ENCODE measurements at regions not wholly inside any gene's neighbourhood (a gene's known extent, or its start where the extent isn't known, plus 50 kb on each side); places are given as distances from the start of the nearest gene placed in this dataset.

DNA sequence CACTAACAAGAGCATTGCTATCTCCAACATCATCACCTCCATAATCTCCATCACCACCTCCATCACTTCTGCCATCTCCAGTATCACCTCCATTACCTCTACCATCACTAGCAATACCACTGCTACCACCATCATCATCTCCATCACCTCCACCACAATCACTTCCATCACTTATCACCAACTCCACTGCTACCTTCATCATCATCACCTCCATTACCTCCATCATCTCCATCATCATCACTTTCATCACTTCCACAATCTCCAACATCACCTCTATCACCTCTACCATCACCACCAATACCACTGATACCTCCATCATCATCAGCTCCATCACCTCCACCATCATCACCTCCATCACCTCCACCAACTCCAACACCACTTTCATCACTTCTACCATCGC, 102.4 kb upstream of the TMEM132C start:
- Histone ChIP-seq H3K9me3 (ENCODE audit: control insufficient read depth, insufficient read depth, low read length) (peaks cover 7% of the 10 kb centered on the region), H3K27ac (ENCODE audit: low read length) (no peak overlapping the region), H3K4me1 (ENCODE audit: control insufficient read depth, insufficient read depth, low read length) (no peaks in the 10 kb centered on the region), H3K27me3 (ENCODE audit: control insufficient read depth, insufficient read depth, low read length) (no peaks in the 10 kb centered on the region), H3K4me3 (ENCODE audit: low read length) (no peak overlapping the region), H3K36me3 (ENCODE audit: control insufficient read depth, insufficient read depth, low read length) (no peaks in the 10 kb centered on the region)
- Mint-ChIP-seq H3K36me3 (no peaks in the 10 kb centered on the region), H3K9me3 (peaks cover 0 to 2% of the 10 kb centered on the region in 2 donors), H3K27me3 (ENCODE audit: low read depth in 2 of 2) (peaks cover 0 to 5% of the 10 kb centered on the region in 2 donors), H3K27ac (no peak overlapping the region), H3K4me1 (no peaks in the 10 kb centered on the region), H3K4me3 (no peak overlapping the region)
- no peak for ATAC-seq
- TF ChIP-seq, protein P1, sequence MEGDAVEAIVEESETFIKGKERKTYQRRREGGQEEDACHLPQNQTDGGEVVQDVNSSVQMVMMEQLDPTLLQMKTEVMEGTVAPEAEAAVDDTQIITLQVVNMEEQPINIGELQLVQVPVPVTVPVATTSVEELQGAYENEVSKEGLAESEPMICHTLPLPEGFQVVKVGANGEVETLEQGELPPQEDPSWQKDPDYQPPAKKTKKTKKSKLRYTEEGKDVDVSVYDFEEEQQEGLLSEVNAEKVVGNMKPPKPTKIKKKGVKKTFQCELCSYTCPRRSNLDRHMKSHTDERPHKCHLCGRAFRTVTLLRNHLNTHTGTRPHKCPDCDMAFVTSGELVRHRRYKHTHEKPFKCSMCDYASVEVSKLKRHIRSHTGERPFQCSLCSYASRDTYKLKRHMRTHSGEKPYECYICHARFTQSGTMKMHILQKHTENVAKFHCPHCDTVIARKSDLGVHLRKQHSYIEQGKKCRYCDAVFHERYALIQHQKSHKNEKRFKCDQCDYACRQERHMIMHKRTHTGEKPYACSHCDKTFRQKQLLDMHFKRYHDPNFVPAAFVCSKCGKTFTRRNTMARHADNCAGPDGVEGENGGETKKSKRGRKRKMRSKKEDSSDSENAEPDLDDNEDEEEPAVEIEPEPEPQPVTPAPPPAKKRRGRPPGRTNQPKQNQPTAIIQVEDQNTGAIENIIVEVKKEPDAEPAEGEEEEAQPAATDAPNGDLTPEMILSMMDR (IDR thresholded peaks at IDR 0.05) = no peak
- no peak for DNase-seq
- WGBS (ENCODE audit: insufficient coverage) = 86% methylated on average over 1 of the region's 1 CpG
- intact Hi-C loops (cut with micrococcal nuclease) = no loop called here

DNA sequence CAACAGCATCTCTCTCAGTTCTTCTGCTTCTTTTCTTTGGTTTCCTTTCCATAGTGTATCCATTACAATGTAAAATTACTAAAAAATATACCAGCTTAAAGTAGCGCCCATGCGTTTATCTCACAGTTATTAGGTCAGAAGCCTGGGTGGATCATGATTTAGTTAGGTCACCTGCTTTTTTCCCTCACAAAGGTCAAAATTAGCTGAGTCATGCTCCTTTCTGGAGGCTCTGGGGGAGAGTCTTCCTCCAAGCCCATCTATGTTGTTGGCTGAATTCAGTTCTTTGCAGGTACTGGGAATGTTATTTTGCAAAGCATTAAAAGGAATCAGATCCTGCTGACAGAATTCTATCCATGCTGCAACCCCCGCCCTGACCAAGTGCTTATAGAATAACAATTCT, 101.6 kb upstream of the TMEM132C start:
- ATAC-seq = no peak
- Mint-ChIP-seq H3K9me3 (peaks cover 0 to 2% of the 10 kb centered on the region in 2 donors), H3K4me1 (no peaks in the 10 kb centered on the region), H3K27me3 (ENCODE audit: low read depth in 2 of 2) (peaks cover 0 to 5% of the 10 kb centered on the region in 2 donors), H3K4me3 (no peak overlapping the region), H3K27ac (no peak overlapping the region), H3K36me3 (no peaks in the 10 kb centered on the region)
- intact Hi-C loops (cut with micrococcal nuclease) = no loop called here
- DNase-seq = no peak
- TF ChIP-seq, protein P1 (IDR thresholded peaks at IDR 0.05) = no peak
- Histone ChIP-seq H3K4me3 (ENCODE audit: low read length) (no peak overlapping the region), H3K9me3 (ENCODE audit: control insufficient read depth, insufficient read depth, low read length) (peaks cover 9% of the 10 kb centered on the region), H3K27me3 (ENCODE audit: control insufficient read depth, insufficient read depth, low read length) (no peaks in the 10 kb centered on the region), H3K36me3 (ENCODE audit: control insufficient read depth, insufficient read depth, low read length) (no peaks in the 10 kb centered on the region), H3K27ac (ENCODE audit: low read length) (no peak overlapping the region), H3K4me1 (ENCODE audit: control insufficient read depth, insufficient read depth, low read length) (no peaks in the 10 kb centered on the region)
- WGBS (ENCODE audit: insufficient coverage) = 89% methylated on average over 3 of the region's 3 CpGs

DNA sequence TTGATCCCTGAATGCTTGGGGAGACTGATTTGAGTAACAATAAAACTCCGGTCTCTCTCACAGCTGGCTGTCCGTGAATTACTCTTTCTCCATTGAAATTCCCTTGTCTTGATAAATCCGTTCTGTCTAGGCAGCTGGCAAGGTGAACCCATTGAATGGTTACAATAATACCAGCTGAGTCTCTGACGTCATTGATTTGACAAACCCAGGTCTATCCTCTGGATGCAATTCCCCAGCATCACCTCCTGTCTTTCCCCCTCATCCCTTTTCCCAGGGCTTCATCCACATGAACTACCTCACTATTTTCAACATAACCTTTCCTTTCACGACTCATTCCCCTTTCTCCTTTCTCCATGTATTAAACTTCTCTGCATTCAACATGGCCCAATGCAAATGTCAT, 98.7 kb upstream of the TMEM132C start:
- Mint-ChIP-seq H3K9me3 (peaks cover 0 to 2% of the 10 kb centered on the region in 2 donors), H3K27me3 (ENCODE audit: low read depth in 2 of 2) (peaks cover 0 to 5% of the 10 kb centered on the region in 2 donors), H3K27ac (no peak overlapping the region), H3K4me1 (no peaks in the 10 kb centered on the region), H3K36me3 (no peaks in the 10 kb centered on the region), H3K4me3 (no peak overlapping the region)
- Histone ChIP-seq H3K9me3 (ENCODE audit: control insufficient read depth, insufficient read depth, low read length) (peaks cover 14% of the 10 kb centered on the region), H3K4me1 (ENCODE audit: control insufficient read depth, insufficient read depth, low read length) (no peaks in the 10 kb centered on the region), H3K36me3 (ENCODE audit: control insufficient read depth, insufficient read depth, low read length) (no peaks in the 10 kb centered on the region), H3K4me3 (ENCODE audit: low read length) (no peak overlapping the region), H3K27me3 (ENCODE audit: control insufficient read depth, insufficient read depth, low read length) (no peaks in the 10 kb centered on the region), H3K27ac (ENCODE audit: low read length) (no peak overlapping the region)
- no peak for ATAC-seq
- WGBS (ENCODE audit: insufficient coverage) = 70% methylated on average over 5 of the region's 5 CpGs
- TF ChIP-seq, protein P1 (IDR thresholded peaks at IDR 0.05) = no peak
- DNase-seq = no peak
- intact Hi-C loops (cut with micrococcal nuclease) = no loop called here

DNA sequence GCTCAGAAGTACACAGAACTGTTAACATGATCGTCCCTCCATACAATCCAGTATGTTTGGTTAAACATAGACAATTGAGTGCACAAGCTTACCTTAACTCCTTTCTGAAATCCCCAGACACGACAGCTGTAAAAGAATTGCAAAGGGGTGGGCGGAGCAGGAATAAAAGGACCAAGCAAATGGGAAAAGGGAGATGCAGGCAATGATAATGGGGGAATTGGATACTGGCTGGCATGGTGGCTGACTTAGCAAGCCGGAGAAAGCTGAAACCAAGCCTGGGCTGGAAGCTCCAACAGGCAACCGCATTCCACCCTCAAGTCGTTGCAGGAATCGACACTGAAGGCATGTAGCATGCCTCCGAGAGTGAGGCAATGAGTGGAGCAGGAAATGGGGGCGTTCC, 96.8 kb upstream of the TMEM132C start:
- Mint-ChIP-seq H3K27me3 (ENCODE audit: low read depth in 2 of 2) (peaks cover 0 to 5% of the 10 kb centered on the region in 2 donors), H3K9me3 (peaks cover 2% of the 10 kb centered on the region in 2 donors), H3K27ac (no peak overlapping the region), H3K4me3 (no peak overlapping the region), H3K4me1 (no peaks in the 10 kb centered on the region), H3K36me3 (no peaks in the 10 kb centered on the region)
- no peaks in the 10 kb centered on the region for H3K27me3 ChIP-seq (ENCODE audit: control insufficient read depth, insufficient read depth, low read length)
- H3K4me3 ChIP-seq (ENCODE audit: low read length) = no peak overlapping the region
- TF ChIP-seq, protein P1 (IDR thresholded peaks at IDR 0.05) = no peak
- intact Hi-C loops (cut with micrococcal nuclease) = no loop called here
- H3K36me3 ChIP-seq (ENCODE audit: control insufficient read depth, insufficient read depth, low read length) = no peaks in the 10 kb centered on the region
- peaks cover 11% of the 10 kb centered on the region for H3K9me3 ChIP-seq (ENCODE audit: control insufficient read depth, insufficient read depth, low read length)
- no peaks in the 10 kb centered on the region for H3K4me1 ChIP-seq (ENCODE audit: control insufficient read depth, insufficient read depth, low read length)
- 58% methylated on average over 9 of the region's 9 CpGs for WGBS (ENCODE audit: insufficient coverage)
- no peak for DNase-seq
- ATAC-seq = no peak
- no peak overlapping the region for H3K27ac ChIP-seq (ENCODE audit: low read length)

Measured in natural killer cell (primary cell).